GM18520 (cell line): ENCODE measurements at regions not wholly inside any gene's neighbourhood (a gene's known extent, or its start where the extent isn't known, plus 50 kb on each side); places are given as distances from the start of the nearest gene placed in this dataset.
"Not testable (repeated sequence)": the region's sequence is repeated elsewhere in the genome, so short reads cannot be mapped to it uniquely, and the experiment has no call there.

Experiments
- ATAC-seq: cut with Tn5 transposase; IDR thresholded peaks from one replicate; pipeline ENCODE4 v1.9.1; 2021; ENCODE audit not compliant: unreplicated experiment

DNA sequence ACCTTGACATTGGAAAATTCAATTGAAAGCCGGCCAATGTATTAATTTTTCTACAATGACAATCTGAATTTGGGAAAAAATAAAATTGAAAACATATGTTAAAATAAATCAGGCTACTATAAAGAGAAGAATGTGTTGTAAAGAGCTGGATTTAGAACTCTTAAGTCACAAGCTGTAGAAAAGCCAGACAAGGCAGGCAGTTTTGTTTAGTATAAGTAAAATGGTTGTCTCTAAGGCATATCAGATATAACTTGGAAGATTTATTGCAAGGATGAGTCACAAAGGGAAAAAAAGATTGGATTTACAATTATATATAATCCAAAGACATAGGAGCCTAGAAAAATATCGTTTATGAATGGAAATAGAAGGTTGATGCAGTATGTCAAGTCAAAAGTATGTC, 549.1 kb upstream of the EPHA5 start:
- ATAC-seq = no peak

DNA sequence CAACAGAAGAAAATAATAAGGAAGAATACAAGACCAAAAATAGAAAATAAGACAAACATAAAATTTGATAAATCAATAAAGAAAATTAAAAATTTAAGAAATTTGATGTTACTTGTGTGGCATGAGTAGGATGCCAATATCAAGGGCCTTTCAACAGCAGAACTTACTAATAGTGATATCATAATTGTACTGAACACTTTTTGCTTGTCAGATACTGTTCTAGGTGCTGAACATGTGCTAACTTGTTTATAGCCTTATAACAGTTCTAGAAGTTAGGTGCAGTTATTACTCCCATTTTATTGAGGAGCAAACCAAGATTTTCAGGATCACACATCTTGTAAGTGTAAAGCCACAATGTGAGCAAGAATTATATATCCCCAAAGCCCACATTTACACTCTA, 546.0 kb upstream of the EPHA5 start:
- ATAC-seq = no peak

DNA sequence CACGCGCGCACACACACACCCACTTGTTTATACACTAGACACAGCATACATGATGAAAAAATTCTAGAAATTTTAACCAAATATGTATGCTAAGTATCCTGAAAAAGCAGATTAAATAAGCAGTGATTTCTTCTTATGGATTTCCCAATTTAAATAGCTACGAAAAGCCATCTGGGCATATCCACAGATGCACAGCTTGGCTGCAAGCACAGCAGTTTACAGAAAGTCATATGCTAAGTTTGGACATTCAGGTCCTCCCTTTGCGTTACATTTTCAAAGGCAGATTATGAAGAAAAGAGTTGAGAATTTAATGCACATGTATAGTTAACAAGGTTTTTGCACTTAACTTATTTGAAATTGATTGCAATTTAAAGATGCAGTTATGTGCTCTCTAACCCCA, 542.2 kb upstream of the EPHA5 start:
- ATAC-seq = no peak

DNA sequence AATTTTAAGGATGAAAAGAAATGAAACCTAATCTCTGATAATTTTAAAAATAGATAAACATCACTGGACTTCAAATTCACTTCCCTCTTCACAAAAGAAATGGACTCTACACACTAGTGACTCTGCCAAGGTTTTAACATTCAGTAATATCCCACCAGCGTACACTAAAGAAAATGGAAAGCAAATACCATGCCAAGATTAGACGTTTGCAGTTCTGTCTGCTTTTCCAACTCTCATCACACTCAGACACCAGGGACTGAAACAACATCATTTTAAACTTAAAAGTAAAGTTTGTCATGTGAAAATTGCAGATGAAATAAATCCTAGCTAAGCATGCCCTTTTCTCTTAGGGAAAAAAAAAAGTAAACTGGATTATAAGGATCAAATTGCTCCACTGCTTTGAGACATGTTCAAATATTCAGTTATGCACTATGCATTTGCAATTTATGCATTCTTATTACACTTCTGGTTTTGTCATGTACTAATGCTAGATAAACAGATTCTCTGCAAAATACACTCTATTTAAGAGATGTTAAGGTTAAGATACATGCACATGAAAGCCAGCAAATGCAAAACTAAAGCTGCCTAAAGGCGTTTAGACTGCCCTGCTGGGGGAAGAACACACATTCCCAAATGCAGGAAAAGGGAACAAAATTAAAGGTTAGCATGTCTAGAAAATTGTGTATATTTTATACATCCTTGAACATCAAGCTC, 534.4 kb upstream of the EPHA5 start:
- no peak for ATAC-seq

DNA sequence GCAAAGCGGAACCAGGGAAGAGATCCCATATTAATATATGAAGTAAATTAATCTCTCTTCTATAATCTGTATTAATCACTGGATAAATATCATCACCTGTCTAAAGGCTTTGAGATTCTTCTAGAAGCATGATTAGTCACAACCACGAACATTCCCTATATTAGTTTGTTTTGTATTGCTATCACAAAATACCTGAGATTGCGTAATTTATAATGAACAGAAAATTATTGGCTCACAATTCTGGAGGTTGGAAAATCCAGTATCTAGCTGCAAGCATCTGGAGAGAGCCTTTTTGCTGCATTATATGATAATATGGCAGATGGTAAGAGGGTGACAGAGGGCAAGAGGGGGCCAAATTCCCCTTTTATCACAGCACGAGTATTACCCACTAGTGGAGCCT, 532.6 kb upstream of the EPHA5 start:
- ATAC-seq = no peak

DNA sequence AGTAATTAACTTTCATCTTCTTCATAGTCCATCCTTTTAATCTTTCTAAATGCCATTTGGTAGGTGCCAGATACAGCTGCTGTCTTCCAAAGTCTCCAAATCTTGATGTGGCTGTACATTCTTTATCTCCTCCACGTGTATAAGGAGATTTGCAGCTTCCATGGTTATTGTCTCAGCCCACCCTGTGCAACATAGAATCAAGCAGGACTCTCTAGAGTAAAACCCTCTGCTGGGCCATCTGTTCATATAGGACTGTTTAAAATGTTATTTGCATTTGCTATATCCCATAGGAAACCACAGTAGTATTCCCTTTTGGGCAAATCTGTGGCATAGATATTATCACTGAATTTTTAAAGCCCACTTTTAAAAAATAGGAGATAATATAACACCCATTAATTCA, 527.2 kb upstream of the EPHA5 start:
- ATAC-seq = no peak

DNA sequence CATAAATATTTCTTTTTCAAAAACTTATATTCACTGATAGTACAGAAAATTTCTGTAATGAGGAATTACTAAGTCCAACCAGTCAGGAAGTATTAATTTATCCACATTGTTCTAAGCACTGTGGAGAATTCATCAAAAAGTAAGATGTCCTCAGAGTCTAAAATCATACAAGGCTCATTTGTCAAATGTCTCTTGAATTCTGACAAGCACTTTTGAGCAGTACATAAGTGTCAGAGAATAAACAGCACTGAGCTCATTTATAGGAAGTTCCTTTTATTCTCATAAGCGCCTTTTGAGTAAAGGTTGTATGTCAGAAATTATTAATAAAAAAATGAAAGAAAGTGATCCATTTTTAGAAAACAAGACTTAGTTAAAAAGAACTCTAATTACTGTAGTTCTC, 523.2 kb upstream of the EPHA5 start:
- no peak for ATAC-seq

DNA sequence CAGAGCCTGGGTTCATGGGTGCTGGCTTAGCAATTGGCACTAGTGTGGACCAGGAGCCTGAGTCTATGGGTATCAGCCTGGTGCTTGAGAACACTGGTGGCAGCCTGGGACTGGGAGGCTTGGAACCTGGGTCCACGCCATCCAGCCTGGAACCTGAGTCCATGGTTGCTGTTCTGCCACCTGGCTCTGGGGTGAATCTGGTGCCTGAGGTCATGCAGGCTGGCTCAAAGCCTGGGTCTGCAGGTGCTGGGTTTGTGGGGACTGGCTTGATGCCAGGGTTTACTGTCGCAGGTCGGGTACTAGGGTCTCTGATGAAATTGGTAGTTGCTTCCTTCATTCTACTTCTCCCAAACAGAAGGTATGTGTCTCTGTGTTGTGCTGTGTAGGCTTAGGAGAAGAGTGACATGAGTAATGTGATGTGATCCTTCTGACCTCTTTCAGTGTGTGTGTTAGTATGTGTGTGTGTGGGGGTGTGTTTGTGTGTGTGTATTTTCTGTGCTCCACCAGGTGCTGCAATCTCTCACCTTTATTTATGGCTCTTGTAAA, 517.0 kb upstream of the EPHA5 start:
- no peak for ATAC-seq

DNA sequence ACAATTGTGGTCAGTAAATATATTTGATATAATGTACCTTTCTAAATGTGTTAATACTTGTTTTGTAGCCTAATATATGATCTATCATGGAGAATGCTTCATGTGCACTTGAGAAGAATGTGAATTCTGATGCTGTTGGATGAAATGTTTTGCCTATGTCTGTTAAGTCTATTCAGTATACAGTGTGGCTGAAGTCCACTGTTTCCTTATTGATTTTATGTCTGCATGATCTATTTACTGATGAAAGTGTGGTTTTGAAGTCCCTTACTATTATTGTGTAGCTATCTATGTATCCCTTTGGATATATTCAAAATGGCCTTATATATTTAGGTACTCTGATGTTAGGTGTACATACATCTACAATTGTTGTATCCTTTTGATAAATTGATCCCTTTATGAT, 515.8 kb upstream of the EPHA5 start:
- ATAC-seq = no peak

DNA sequence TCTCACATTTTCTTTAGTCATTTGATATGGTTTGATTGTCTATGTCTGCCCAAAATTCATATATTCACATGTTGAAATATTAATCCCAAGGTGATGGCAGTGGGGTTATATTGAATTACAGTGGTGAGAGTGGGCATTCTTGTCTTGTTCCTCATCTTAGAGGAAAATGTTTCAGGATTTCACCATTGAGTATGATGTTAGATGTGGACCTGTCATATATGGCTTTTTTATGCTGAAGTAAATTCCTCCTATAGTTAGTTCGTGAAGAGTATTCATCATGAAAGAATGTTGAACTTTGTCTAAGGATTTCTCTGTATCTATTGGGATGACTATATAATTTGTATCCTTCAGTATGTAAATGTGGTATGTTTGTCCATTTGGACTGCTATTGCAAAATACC, 512.3 kb upstream of the EPHA5 start:
- no peak for ATAC-seq

DNA sequence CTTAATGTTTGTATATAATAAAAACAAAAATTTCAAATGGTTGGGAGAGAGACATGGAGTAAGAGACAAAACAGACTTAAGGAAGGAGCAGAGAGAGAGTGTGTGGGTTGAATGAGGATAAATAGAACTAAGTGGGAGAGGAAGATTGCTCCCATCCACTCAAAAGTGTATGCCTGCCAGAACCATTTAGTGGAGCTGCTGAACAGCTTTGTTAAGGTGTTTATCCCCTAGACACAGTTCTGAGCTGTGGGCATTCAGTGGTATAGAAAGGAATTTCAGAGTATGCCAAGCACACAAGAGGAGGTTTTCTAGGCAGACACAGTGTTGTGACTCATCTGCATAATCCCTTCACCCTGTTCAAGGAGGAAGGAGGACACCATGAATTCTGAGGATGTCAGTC, 508.6 kb upstream of the EPHA5 start:
- ATAC-seq = no peak

DNA sequence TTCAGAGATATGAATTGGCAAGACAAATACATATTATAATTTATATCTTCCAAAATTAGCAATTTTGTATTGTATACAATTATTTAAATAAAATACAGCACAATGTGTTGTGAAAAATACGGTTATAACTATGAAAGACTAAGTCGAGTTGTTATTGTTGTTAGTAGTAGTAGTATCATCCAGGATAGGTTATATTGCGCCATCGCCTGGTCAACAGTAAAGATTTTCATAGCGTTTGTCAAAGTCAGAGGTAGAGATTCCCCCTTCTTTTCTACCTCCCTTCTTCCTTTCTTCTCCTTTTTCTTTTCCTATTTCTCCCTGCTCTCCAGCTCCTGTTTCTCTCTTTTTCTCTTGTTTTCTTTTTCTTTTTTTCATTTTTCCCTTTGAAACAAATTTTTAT, 499.1 kb upstream of the EPHA5 start:
- ATAC-seq = no peak

DNA sequence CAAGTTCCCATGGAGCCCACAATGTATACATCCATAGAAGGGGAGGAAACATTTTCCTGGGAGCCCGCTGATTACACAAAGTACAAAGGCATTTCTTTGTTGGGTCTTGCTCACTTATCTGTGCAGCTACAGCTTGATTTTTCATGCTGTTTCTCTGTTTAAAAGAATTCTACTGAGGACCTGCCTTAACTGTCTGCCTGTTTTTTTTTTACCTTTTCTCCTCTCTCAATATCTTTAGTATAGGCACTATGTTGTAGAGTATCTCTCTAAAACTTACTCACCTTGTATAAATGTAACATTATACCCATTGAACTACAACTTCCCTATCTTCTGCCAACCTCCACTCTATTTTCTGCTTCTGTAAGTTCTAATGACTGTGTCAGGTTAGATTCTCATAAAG, 494.6 kb upstream of the EPHA5 start:
- no peak for ATAC-seq

DNA sequence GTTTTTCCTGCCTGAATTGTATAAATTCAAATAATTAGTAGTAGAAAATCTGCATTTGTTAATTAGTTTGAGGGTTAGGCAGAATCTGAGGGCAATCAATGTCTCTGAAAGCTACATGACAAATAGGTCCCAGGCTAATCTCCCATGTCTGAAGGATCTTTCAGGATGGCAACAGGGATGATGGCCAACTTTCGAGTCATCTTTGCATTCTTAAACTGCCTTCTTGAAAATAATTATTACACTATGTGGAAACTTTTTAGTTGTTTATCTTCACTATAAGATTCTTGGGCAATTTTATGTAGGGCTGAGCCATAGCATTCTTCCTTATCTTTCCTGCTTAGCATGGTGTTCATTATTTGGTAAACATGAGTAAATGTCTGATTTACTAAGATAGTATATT, 490.3 kb upstream of the EPHA5 start:
- no peak for ATAC-seq

DNA sequence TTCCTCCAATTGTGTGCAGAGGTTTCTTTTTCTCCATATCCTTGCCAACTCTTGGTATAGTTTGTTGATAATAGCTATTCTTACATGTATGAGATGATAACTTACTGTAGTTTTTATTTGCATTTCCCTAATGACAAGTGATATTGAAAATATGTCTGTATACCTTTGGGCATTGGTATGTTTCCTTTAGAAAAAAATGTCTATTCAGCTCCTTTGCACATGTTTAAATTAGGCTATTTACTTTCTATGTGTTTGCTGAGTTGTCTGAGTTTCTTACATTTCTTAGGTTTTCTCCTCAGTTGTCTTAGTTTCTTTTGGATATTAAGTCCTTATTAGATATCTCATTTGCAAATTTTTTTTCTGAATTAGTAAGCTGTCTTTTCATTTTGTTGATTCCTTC, 487.3 kb upstream of the EPHA5 start:
- no peak for ATAC-seq

DNA sequence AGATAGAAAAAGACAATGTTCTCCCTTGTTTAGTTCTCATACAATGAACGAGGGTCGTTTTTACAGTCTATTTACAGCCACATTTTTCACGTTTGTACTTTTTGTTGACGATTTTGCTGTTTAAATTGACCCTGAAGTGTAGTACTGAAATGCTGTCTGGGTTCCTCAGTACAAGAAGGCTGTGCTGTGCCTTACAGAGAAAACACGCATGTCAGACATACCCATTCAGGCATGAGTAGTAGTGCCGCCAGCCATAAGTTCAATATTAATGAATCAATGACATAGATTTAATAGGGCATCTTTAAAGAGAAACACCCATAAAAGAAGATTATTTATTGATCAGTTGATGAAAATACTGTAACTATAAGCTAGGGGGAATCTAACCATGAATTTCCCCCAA, 459.8 kb upstream of the EPHA5 start:
- ATAC-seq = no peak

DNA sequence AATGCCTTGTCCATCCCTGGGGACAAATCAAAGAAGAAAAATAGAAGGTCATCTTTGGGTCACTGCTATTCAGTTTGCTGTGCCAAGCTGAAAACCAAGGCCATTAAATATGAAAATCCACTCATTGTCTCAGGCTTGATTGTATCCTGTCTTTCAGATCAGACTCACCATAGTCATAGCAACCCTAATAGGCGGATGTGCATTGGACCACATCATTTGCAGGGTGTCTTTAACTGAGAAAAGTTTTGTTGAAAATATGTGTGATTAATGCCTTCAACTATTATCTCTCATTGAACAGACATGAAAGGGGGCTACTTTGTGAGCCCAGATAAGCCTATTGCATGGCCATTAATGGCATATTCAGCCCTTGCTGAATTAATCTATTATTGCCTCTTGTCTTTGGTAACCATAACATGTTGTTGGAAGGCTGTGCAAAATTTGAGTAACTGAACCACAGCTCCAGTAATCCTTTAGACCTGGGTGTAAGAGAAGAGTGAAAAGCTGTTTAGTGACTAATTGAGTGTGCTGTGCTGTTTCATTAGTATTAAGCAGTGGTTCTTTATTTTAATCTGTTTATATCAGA, 453.6 kb upstream of the EPHA5 start:
- ATAC-seq = no peak

DNA sequence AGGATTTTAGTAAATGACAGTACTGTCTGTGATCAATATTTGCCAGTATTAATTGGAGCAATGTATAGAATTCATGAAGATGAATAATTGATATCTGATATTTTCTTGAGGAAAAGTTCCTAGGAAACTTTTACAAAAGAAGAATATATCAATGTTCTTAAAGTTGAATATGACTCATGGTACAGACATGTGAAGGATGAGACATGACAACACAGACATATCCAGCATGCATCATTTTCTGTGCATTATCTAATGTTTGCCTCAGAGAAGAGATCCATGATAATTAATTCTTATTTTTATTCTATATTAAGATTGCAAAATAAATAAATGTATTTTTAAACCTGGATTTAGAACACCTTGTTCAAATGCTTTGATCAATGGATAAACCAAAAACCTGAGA, 452.9 kb upstream of the EPHA5 start:
- ATAC-seq = no peak

DNA sequence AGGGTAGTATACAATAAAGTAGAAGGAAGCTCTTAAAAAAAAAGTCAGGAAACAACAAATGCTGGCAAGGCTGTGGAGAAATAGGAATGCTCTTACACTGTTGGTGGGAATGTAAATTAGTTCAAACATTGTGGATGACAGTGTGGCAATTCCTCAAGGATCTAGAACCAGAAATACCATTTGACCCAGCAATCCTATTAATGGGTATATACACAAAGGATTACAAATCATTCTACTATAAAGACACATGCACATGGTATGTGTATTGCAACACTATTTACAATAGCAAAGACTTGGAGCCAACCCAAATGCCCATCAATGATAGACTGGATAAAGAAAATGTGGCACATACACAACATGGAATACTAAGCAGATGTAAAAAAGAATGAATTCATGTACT, 444.9 kb upstream of the EPHA5 start:
- ATAC-seq = not testable (repeated sequence)

DNA sequence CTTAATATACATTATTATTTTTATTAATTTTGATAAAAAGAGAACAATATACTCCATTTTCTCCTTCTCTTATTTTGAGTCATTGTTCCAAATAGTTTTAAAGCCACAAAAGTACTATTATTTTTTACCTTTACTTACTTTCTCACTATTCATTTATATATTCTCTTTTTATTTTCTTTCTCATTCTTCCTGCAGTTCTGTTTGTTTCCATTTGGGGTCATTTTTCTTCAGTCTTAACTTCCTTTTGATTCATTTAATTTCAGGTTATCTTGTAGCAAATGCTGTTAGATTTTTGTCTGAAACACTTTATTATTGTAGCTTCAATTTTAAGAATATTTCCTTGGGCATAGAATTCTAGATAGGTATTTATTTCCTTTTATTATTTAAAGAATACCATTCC, 438.6 kb upstream of the EPHA5 start:
- no peak for ATAC-seq

DNA sequence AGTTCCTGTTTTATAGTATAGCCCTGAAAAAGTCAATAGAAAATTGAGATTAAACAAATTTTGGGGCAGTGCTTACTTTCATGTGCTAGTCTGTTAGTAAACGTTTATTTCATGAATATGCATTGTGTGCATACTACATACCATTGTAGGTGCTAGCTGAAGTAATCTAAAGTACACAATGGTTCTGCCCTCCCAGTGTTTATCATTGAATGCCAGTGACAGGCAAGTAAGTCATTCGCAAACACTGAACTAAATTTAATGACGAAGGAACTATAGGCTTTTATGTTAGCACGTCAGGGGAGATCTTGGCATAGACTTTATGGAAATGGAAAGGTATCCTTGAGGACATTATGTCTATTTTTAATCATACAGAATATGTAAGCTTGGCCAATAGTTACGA, 426.9 kb upstream of the EPHA5 start:
- ATAC-seq = no peak

DNA sequence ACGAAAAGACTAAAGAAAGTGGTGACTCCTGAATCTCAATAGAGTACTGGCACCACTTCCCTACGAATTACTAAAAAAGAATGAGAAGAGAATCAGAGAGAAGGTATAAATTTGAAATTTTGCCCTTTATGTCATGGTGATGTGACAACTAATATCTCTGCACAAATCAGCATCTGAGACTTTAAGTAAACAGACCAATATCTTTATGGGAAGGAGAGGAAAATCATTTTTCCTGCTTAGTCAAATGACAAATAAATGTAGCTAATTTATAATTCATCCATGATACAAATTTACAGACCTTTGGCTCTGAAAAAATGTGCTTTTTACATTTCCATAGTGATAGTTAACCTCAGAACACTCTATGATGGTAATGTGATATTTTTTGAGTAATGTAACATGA, 424.8 kb upstream of the EPHA5 start:
- ATAC-seq = no peak

DNA sequence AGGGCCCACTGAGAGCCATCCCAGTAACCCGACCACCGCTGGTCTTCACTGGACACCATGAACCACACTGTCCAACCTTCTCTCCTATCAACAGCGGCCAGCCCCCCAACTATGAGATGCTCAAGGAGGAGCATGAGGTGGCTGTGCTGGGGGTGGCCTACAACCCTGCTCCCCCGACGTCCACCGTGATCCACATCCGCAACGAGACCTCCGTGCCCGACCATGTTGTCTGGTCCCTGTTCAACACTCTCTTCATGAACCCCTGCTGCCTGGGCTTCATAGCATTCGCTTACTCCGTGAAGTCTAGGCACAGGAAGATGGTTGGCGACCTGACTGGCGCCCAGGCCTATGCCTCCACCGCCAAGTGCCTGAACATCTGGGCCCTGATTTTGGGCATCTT, 423.8 kb upstream of the EPHA5 start:
- ATAC-seq = no peak
